ENCODE measurements at regions not wholly inside any gene's neighbourhood (a gene's known extent, or its start where the extent isn't known, plus 50 kb on each side); places are given as distances from the start of the nearest gene placed in this dataset.

DNA sequence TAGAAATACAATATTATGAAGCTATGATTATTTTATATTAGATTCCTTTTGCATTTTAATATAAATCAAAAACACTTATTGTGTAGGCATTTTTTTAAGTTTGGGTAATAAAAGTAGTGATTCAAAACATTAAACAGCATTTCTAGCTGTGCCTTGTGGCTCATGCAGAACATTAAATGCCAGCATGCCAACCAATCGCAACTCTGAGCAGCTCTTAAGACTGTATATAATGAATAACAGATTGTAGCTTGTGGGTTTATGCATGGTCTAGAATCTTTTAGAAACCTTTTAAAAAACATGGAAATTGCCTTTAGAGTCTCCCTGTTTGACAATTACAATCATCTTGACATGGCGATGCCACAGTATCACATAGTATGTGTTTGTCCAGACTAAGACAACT is 903.8 kb downstream of the EFNA5 start (continued):
- TF ChIP-seq, protein P1, sequence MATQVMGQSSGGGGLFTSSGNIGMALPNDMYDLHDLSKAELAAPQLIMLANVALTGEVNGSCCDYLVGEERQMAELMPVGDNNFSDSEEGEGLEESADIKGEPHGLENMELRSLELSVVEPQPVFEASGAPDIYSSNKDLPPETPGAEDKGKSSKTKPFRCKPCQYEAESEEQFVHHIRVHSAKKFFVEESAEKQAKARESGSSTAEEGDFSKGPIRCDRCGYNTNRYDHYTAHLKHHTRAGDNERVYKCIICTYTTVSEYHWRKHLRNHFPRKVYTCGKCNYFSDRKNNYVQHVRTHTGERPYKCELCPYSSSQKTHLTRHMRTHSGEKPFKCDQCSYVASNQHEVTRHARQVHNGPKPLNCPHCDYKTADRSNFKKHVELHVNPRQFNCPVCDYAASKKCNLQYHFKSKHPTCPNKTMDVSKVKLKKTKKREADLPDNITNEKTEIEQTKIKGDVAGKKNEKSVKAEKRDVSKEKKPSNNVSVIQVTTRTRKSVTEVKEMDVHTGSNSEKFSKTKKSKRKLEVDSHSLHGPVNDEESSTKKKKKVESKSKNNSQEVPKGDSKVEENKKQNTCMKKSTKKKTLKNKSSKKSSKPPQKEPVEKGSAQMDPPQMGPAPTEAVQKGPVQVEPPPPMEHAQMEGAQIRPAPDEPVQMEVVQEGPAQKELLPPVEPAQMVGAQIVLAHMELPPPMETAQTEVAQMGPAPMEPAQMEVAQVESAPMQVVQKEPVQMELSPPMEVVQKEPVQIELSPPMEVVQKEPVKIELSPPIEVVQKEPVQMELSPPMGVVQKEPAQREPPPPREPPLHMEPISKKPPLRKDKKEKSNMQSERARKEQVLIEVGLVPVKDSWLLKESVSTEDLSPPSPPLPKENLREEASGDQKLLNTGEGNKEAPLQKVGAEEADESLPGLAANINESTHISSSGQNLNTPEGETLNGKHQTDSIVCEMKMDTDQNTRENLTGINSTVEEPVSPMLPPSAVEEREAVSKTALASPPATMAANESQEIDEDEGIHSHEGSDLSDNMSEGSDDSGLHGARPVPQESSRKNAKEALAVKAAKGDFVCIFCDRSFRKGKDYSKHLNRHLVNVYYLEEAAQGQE (IDR thresholded peaks at IDR 0.05; ENCODE audit: low read depth) = no peak
- TF ChIP-seq ELF1 (IDR thresholded peaks at IDR 0.05; ENCODE audit: borderline replicate concordance, low read depth) = no peak

DNA sequence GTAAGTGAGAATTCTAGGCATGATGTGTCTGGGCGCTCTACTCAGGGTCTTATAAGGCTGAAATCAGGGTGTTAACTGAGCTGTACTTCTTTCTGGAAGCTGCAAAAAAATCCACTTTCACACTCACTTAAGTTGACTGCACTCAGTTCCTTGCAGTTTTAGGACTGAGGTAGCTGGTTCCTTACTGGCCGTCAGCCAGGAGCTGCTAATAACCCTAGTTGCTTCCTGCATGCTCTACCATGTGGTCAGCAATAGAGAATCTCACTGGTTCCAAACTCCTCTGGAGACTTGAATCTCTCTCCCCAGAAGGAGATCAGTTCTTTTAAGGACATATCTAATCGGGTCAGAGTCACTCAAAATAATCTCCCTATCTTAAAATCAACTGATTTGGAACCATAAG is 911.2 kb downstream of the EFNA5 start:
- no TSS peak for BruUV-seq (replicated peaks)
- Histone ChIP-seq H3K9ac (ENCODE audit: low read length) (no peak overlapping the region), H3K9me3 (ENCODE audit: control insufficient read depth in 1 of 2, insufficient read depth in 1 of 2, low read depth in 1 of 2, low read length in 2 of 2) (no peaks in the 10 kb centered on the region), H3K4me2 (ENCODE audit: low read length) (no peak overlapping the region), H3K9me2 (ENCODE audit: insufficient read depth) (no peaks in the 10 kb centered on the region), H3K36me3 (ENCODE audit: control insufficient read depth in 1 of 2, insufficient read depth in 2 of 2, low read length in 2 of 2) (no peaks in the 10 kb centered on the region), H3K4me1 (ENCODE audit: control insufficient read depth in 1 of 2, insufficient read depth in 2 of 2, low read length in 2 of 2) (no peaks in the 10 kb centered on the region), H3K27me3 (ENCODE audit: insufficient read depth, low read length) (no peaks in the 10 kb centered on the region), H2AFZ (ENCODE audit: low read depth, low read length, poor library complexity, severe bottlenecking) (peak overlapping the region; percentile 18), H4K20me1 (ENCODE audit: insufficient read depth) (no peaks in the 10 kb centered on the region), H3K27ac (ENCODE audit: low read depth, low read length) (no peak overlapping the region), H3K4me3 (replicated peaks in 1 of 2; ENCODE audit: low read depth in 1 of 2, low read length in 2 of 2) (no peak overlapping the region), H3K79me2 (ENCODE audit: insufficient read depth, low read length) (no peaks in the 10 kb centered on the region)
- ChIA-PET RAD21 (ENCODE audit: low non-redundant PET in 1 of 2, low total read pairs in 2 of 2, uncharacterized antibody in 2 of 2, unreplicated experiment in 2 of 2) (no interaction called here), POLR2A (no interaction called here), CTCF (no interaction called here)
- TF ChIP-seq EZH2phosphoT487 (IDR thresholded peaks at IDR 0.05; ENCODE audit: borderline replicate concordance) (no peak), SP1 (IDR thresholded peaks at IDR 0.05; ENCODE audit: low read depth) (no peak), CEBPB (IDR thresholded peaks at IDR 0.05; ENCODE audit: low read depth) (no peak), CBX3 (IDR thresholded peaks at IDR 0.05; ENCODE audit: low read depth) (no peak), POLR2A (IDR thresholded peaks at IDR 0.05; ENCODE audit: borderline replicate concordance, extremely low read depth, insufficient read depth, insufficient read length) (no peak)
- TF ChIP-seq, protein P2, sequence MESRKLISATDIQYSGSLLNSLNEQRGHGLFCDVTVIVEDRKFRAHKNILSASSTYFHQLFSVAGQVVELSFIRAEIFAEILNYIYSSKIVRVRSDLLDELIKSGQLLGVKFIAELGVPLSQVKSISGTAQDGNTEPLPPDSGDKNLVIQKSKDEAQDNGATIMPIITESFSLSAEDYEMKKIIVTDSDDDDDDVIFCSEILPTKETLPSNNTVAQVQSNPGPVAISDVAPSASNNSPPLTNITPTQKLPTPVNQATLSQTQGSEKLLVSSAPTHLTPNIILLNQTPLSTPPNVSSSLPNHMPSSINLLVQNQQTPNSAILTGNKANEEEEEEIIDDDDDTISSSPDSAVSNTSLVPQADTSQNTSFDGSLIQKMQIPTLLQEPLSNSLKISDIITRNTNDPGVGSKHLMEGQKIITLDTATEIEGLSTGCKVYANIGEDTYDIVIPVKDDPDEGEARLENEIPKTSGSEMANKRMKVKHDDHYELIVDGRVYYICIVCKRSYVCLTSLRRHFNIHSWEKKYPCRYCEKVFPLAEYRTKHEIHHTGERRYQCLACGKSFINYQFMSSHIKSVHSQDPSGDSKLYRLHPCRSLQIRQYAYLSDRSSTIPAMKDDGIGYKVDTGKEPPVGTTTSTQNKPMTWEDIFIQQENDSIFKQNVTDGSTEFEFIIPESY (IDR thresholded peaks at IDR 0.05; ENCODE audit: extremely low read depth, insufficient replicate concordance, low read length) = no peak
- TF ChIP-seq, protein P3, sequence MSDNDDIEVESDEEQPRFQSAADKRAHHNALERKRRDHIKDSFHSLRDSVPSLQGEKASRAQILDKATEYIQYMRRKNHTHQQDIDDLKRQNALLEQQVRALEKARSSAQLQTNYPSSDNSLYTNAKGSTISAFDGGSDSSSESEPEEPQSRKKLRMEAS (IDR thresholded peaks at IDR 0.05) = no peak
- TF ChIP-seq, protein P4, sequence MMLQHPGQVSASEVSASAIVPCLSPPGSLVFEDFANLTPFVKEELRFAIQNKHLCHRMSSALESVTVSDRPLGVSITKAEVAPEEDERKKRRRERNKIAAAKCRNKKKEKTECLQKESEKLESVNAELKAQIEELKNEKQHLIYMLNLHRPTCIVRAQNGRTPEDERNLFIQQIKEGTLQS (IDR thresholded peaks at IDR 0.05) = no peak
- intact Hi-C loops (cut with micrococcal nuclease) = no loop called here
- ATAC-seq = no peak
- DNase-seq (ENCODE audit: low read depth, low spot score) = no peak

All from HCT116 (cell line).